Thyroid gland (tissue), 4 donors: ENCODE measurements at regions not wholly inside any gene's neighbourhood (a gene's known extent, or its start where the extent isn't known, plus 50 kb on each side); places are given as distances from the start of the nearest gene placed in this dataset.

ENCODE experiments used
- POLR2A ChIP-seq, 2 donors: fragments of 450-650 bp; IDR thresholded peaks; one replicate each; pipeline ENCODE4 v1.6.1; 2017; ENCODE audit warnings: antibody characterized with exemption in 2 of 2, mild to moderate bottlenecking in 2 of 2, moderate library complexity in 1 of 2
- TF ChIP-seq, protein P1 (sequence below), 6 experiments: fragments of 200-600 bp in 3 of 6; fragments of 450-650 bp in 3 of 6; sonication (generic) in 3 of 6; IDR thresholded peaks; one replicate each; pipeline ENCODE4 v1.5.1; 2016 to 2019; ENCODE audit warnings: antibody characterized with exemption in 6 of 6, mild to moderate bottlenecking in 2 of 6, inconsistent platforms in 1 of 6, moderate library complexity in 1 of 6

DNA sequence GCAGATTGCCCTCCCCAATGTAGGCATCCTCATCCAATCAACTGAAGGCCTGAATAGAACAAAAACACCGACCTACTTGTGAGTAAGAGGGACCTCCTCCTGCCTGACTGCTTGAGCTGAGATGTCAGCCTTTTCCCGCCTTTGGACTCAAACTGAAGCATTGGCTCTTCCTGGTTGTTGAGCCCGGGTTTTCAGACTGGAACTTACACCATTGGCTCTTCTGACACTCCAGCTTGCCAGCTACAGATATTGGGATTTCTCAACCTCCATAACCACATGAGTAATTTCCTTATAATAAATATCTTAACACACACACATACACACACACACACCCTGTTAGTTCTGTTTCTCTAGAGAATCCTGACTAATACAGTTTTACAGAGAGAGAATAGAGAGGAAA is 173.4 kb upstream of the NTF3 start:
- TF ChIP-seq, protein P1, sequence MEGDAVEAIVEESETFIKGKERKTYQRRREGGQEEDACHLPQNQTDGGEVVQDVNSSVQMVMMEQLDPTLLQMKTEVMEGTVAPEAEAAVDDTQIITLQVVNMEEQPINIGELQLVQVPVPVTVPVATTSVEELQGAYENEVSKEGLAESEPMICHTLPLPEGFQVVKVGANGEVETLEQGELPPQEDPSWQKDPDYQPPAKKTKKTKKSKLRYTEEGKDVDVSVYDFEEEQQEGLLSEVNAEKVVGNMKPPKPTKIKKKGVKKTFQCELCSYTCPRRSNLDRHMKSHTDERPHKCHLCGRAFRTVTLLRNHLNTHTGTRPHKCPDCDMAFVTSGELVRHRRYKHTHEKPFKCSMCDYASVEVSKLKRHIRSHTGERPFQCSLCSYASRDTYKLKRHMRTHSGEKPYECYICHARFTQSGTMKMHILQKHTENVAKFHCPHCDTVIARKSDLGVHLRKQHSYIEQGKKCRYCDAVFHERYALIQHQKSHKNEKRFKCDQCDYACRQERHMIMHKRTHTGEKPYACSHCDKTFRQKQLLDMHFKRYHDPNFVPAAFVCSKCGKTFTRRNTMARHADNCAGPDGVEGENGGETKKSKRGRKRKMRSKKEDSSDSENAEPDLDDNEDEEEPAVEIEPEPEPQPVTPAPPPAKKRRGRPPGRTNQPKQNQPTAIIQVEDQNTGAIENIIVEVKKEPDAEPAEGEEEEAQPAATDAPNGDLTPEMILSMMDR (IDR thresholded peaks at IDR 0.05): no peak
- no peak for TF ChIP-seq POLR2A (IDR thresholded peaks at IDR 0.05)
